ENCODE measurements at regions not wholly inside any gene's neighbourhood (a gene's known extent, or its start where the extent isn't known, plus 50 kb on each side); places are given as distances from the start of the nearest gene placed in this dataset.

- H3K9ac ChIP-seq (ENCODE audit: low read depth in 2 of 2, low read length in 2 of 2) = no peak overlapping the region
- TF ChIP-seq CTCF (IDR thresholded peaks at IDR 0.05) = no peak
- no peaks in the 10 kb centered on the region for H3K4me1 ChIP-seq
- intact Hi-C loops (cut with DNase I) = no loop called here
- H3K9me3 ChIP-seq = no peaks in the 10 kb centered on the region
- no peaks in the 10 kb centered on the region for H3K36me3 ChIP-seq
- H3K4me3 ChIP-seq = no peak overlapping the region
- H3K27ac ChIP-seq = no peak overlapping the region
- no peaks in the 10 kb centered on the region for H3K27me3 ChIP-seq
- DNase-seq = no peak
Observed at GRCh38 chr3:68136411-68136810, 482.0 kb upstream of the SUCLG2 start.

DNA sequence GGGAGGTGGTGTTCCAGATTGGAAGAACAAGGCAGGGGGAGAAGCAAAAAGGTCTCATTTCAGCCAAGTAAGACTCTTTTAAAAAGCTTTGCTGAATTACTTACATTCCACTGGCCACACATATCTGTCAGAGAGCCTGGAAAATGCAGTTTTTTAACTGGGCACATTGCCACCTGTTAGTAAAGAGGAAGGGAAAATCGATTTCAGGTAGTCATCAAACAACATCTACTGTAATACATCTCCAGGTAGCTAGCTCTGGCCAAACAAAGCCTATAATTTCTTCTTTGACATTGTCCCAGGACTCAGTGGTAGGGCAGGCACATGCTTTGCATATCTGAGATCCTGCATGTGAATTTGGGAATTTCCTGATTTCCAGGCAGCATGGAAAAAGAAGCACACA, 480.7 kb upstream of the SUCLG2 start:
- H3K4me1 ChIP-seq = no peaks in the 10 kb centered on the region
- H3K4me3 ChIP-seq = no peak overlapping the region
- H3K36me3 ChIP-seq = no peaks in the 10 kb centered on the region
- no peak for DNase-seq
- intact Hi-C loops (cut with DNase I) = no loop called here
- no peaks in the 10 kb centered on the region for H3K27me3 ChIP-seq
- TF ChIP-seq CTCF (IDR thresholded peaks at IDR 0.05) = no peak
- H3K27ac ChIP-seq = no peak overlapping the region
- H3K9ac ChIP-seq (ENCODE audit: low read depth in 2 of 2, low read length in 2 of 2) = no peak overlapping the region
- no peaks in the 10 kb centered on the region for H3K9me3 ChIP-seq

DNA sequence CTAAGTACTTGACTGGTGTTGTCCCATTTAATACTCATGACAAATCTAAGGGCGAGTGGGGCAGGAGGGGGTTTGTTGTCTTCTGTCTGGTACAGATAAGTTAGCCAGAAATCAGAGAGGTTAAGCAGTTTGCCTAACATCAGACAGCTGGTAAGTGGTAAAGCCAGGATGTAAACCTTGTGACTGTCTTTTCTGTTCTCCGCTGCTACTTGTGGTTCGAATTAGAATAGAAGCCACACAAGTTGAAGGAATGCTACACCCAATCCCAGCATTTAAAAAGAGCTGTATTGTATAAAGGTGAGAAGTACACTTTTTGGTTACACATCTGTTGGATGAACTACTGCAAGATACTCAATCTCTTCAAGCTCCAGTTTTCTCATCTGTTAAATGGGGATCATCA, 474.7 kb upstream of the SUCLG2 start:
- H3K36me3 ChIP-seq = no peaks in the 10 kb centered on the region
- no peaks in the 10 kb centered on the region for H3K4me1 ChIP-seq
- no peak for TF ChIP-seq CTCF (IDR thresholded peaks at IDR 0.05)
- DNase-seq = no peak
- intact Hi-C loops (cut with DNase I) = no loop called here
- no peaks in the 10 kb centered on the region for H3K27me3 ChIP-seq
- H3K4me3 ChIP-seq = no peak overlapping the region
- no peaks in the 10 kb centered on the region for H3K9me3 ChIP-seq
- H3K9ac ChIP-seq (ENCODE audit: low read depth in 2 of 2, low read length in 2 of 2) = no peak overlapping the region
- H3K27ac ChIP-seq = no peak overlapping the region

DNA sequence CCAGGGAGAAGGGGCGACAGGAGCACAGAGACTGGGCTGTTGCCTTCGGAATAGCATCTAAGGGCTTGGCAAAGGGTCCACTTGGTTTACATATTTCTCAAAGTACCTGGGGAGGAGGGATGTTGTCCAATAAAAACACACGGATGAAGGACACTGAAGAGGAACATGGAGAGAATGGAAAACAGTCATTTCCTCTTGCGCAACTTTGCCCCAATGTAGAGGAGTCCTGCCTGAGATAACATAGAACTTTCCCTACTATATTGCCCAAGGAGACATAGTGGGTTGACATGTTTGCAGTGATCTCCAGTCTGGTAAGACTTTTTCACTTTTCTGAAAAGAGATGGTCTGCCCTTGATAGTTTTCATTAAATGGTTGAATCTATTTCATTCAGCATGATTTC, 468.8 kb upstream of the SUCLG2 start:
- Histone ChIP-seq H3K4me1 (no peaks in the 10 kb centered on the region), H3K4me3 (no peak overlapping the region), H3K27me3 (no peaks in the 10 kb centered on the region), H3K27ac (no peak overlapping the region), H3K9ac (ENCODE audit: low read depth in 2 of 2, low read length in 2 of 2) (no peak overlapping the region), H3K9me3 (no peaks in the 10 kb centered on the region), H3K36me3 (no peaks in the 10 kb centered on the region)
- no peak for TF ChIP-seq CTCF (IDR thresholded peaks at IDR 0.05)
- no peak for DNase-seq
- intact Hi-C loops (cut with DNase I) = no loop called here

GRCh38 chr3:68121287-68121686, 466.9 kb upstream of the SUCLG2 start:
- no peaks in the 10 kb centered on the region for H3K27me3 ChIP-seq
- H3K4me1 ChIP-seq = no peaks in the 10 kb centered on the region
- H3K4me3 ChIP-seq = no peak overlapping the region
- intact Hi-C loops (cut with DNase I) = no loop called here
- no peak for DNase-seq
- H3K9ac ChIP-seq (ENCODE audit: low read depth in 2 of 2, low read length in 2 of 2) = no peak overlapping the region
- H3K27ac ChIP-seq = no peak overlapping the region
- no peak for TF ChIP-seq CTCF (IDR thresholded peaks at IDR 0.05)
- no peaks in the 10 kb centered on the region for H3K36me3 ChIP-seq
- no peaks in the 10 kb centered on the region for H3K9me3 ChIP-seq

GRCh38 chr3:68116580-68116979, 462.2 kb upstream of the SUCLG2 start:
- no peak for TF ChIP-seq CTCF (IDR thresholded peaks at IDR 0.05)
- H3K4me1 ChIP-seq = no peaks in the 10 kb centered on the region
- H3K4me3 ChIP-seq = no peak overlapping the region
- H3K27ac ChIP-seq = no peak overlapping the region
- DNase-seq = no peak
- no peak overlapping the region for H3K9ac ChIP-seq (ENCODE audit: low read depth in 2 of 2, low read length in 2 of 2)
- intact Hi-C loops (cut with DNase I) = no loop called here
- no peaks in the 10 kb centered on the region for H3K27me3 ChIP-seq
- H3K9me3 ChIP-seq = no peaks in the 10 kb centered on the region
- H3K36me3 ChIP-seq = no peaks in the 10 kb centered on the region

All from colonic mucosa (tissue), 4 donors.